ENCODE measurements at regions not wholly inside any gene's neighbourhood (a gene's known extent, or its start where the extent isn't known, plus 50 kb on each side); places are given as distances from the start of the nearest gene placed in this dataset.
A peak's percentile ranks its signal among the peaks of the same experiment; 100 is the strongest.

GRCh38 chr2:196337208-196337953 is 166.0 kb upstream of the STK17B start:
- Histone ChIP-seq H3T11ph (ENCODE audit: low read length) (no peak overlapping the region), H2AFZ (ENCODE audit: low read length) (no peak overlapping the region), H3K79me1 (ENCODE audit: insufficient read depth, low read depth, low read length, poor library complexity, severe bottlenecking) (no peaks in the 10 kb centered on the region), H2AK5ac (ENCODE audit: insufficient read length, low read length) (no peak overlapping the region), H4K20me1 (ENCODE audit: control insufficient read depth, insufficient read depth, insufficient read length) (no peaks in the 10 kb centered on the region), H2BK12ac (ENCODE audit: insufficient read length, low read depth, low read length) (no peak overlapping the region), H3K9ac (ENCODE audit: extremely low read depth, insufficient read length, low read length) (no peak overlapping the region), H2BK15ac (ENCODE audit: low read depth, low read length) (no peak overlapping the region), H3K27me3 (ENCODE audit: insufficient read depth, low read length) (no peaks in the 10 kb centered on the region), H4K8ac (replicated peaks; ENCODE audit: insufficient read length, low read depth, low read length) (no peak overlapping the region), H2BK120ac (ENCODE audit: low read depth, low read length, poor library complexity, severe bottlenecking) (no peak overlapping the region), H3K14ac (ENCODE audit: insufficient read depth, low read length) (no peak overlapping the region), H2BK20ac (ENCODE audit: low read depth, low read length, poor library complexity, severe bottlenecking) (no peak overlapping the region), H3K18ac (ENCODE audit: insufficient read length, low read depth, low read length) (no peak overlapping the region), H4K91ac (ENCODE audit: insufficient read length, low read depth, low read length) (no peak overlapping the region), H3K23me2 (ENCODE audit: insufficient read length, low read depth, low read length, poor library complexity, severe bottlenecking) (no peaks in the 10 kb centered on the region), H3K27ac (ENCODE audit: insufficient read length, low read depth, low read length) (no peak overlapping the region), H2BK5ac (ENCODE audit: insufficient read length, low read length) (no peak overlapping the region), H3K23ac (ENCODE audit: insufficient read length, low read depth, low read length) (no peak overlapping the region), H3K4me1 (ENCODE audit: insufficient read depth, low read length) (no peaks in the 10 kb centered on the region; the same call in 1 of the 2 replicates), H3K4ac (ENCODE audit: low read depth, low read length) (no peak overlapping the region), H3K56ac (ENCODE audit: insufficient read length, low read depth, low read length) (no peak overlapping the region), H3K79me2 (ENCODE audit: insufficient read depth, low read length) (no peaks in the 10 kb centered on the region), H3K4me2 (ENCODE audit: insufficient read depth, insufficient read length, low read length) (no peak overlapping the region), H4K5ac (ENCODE audit: insufficient read length, low read depth, low read length) (no peak overlapping the region), H3K9me3 (ENCODE audit: control insufficient read depth, low read depth, low read length) (no peaks in the 10 kb centered on the region)
- Mint-ChIP-seq H3K9me3 (no peaks in the 10 kb centered on the region), H3K27ac (no peak overlapping the region), H3K4me1 (no peaks in the 10 kb centered on the region), H3K4me3 (no peak overlapping the region), H3K27me3 (ENCODE audit: low read depth) (no peaks in the 10 kb centered on the region), H3K36me3 (ENCODE audit: insufficient read depth in 1 of 3, low read depth in 3 of 3) (no peaks in the 10 kb centered on the region)
- DNase-seq: no peak
- peak; percentile 76 for TF ChIP-seq CTCF (conservative IDR thresholded peaks at IDR 0.05)
- 100% methylated on average over 1 of the region's 6 CpGs for WGBS (ENCODE audit: extremely low coverage, insufficient read length, low lambda C conversion rate)

Data from H9 (cell line).